IMR-90 (cell line): ENCODE measurements at regions not wholly inside any gene's neighbourhood (a gene's known extent, or its start where the extent isn't known, plus 50 kb on each side); places are given as distances from the start of the nearest gene placed in this dataset.

ENCODE experiments used
- ATAC-seq: fragments of 200-7000 bp; cut with Tn5 transposase; 2 replicates; pipeline ENCODE4 v1.9.1; 2020; ENCODE audit warnings: low read depth, mild to moderate bottlenecking, moderate library complexity
- BruUV-seq: library from RNA; stranded (reverse); fragments of 400-500 nt; replicated peaks from 2 replicates; lab custom pipeline; 2021; lab: Mats Ljungman, UMichigan
- CTCF ChIA-PET: fragments of 300-600 bp; formaldehyde crosslinking; extraction: SDS; loops from one replicate; lab custom pipeline; 2021; ENCODE audit warnings: antibody characterized with exemption; lab: Yijun Ruan, JAX
- POLR2A ChIA-PET: fragments of 300-600 bp; sonication (Branson Sonifier 250); formaldehyde crosslinking; loops from one replicate; lab custom pipeline; 2022; ENCODE audit warnings: antibody characterized with exemption; ENCODE audit not compliant: unreplicated experiment; lab: Charles Lee
- DNase-seq: peaks from one replicate; pipeline ENCODE4 v3.0.0; 2013
- H2AFZ ChIP-seq: replicated peaks from 2 replicates; pipeline ENCODE3; 2013; ENCODE audit warnings: low read length, mild to moderate bottlenecking; ENCODE audit not compliant: poor library complexity
- H2AK5ac ChIP-seq: 2 replicates; pipeline ENCODE4 v1.6.1; 2013; ENCODE audit warnings: low read depth, low read length, inconsistent platforms
- H2AK9ac ChIP-seq: replicated peaks from 2 replicates; pipeline ENCODE3; 2013; ENCODE audit warnings: mild to moderate bottlenecking, low read depth, low read length, moderate library complexity; ENCODE audit not compliant: poor library complexity
- H2BK120ac ChIP-seq: 2 replicates; pipeline ENCODE4 v1.6.1; 2013; ENCODE audit warnings: low read depth, low read length, inconsistent platforms
- H2BK15ac ChIP-seq: 3 replicates; pipeline ENCODE4 v1.6.1; 2013; ENCODE audit warnings: low read depth, low read length, inconsistent platforms
- H2BK20ac ChIP-seq: 2 replicates; pipeline ENCODE4 v1.6.1; 2013; ENCODE audit warnings: low read depth, mild to moderate bottlenecking, inconsistent platforms, low read length, moderate library complexity
- H2BK5ac ChIP-seq: 2 replicates; pipeline ENCODE4 v1.6.1; 2013; ENCODE audit warnings: mild to moderate bottlenecking, low read depth, low read length, inconsistent platforms; ENCODE audit not compliant: poor library complexity, severe bottlenecking
- H3K14ac ChIP-seq: replicated peaks from 2 replicates; pipeline ENCODE4 v1.6.1; 2013; ENCODE audit warnings: low read depth, low read length, inconsistent platforms
- H3K18ac ChIP-seq: 2 replicates; pipeline ENCODE4 v1.6.1; 2013; ENCODE audit warnings: low read depth, low read length, control low read depth
- H3K23ac ChIP-seq: 2 replicates; pipeline ENCODE4 v1.6.1; 2013; ENCODE audit warnings: low read depth, low read length, inconsistent platforms
- H3K27ac ChIP-seq: 2 replicates; pipeline ENCODE4 v1.5.1; 2013; ENCODE audit warnings: mild to moderate bottlenecking, control low read depth, low read length; ENCODE audit not compliant: insufficient read depth
- H3K27me3 ChIP-seq: 2 replicates; pipeline ENCODE4 v1.6.1; 2013; ENCODE audit warnings: low read length; ENCODE audit not compliant: control insufficient read depth, insufficient read depth
- H3K36me3 ChIP-seq: 2 replicates; pipeline ENCODE4 v1.6.1; 2013; ENCODE audit warnings: low read length, mixed read lengths; ENCODE audit not compliant: control insufficient read depth, insufficient read depth
- H3K4ac ChIP-seq: 2 replicates; pipeline ENCODE4 v1.6.1; 2013; ENCODE audit warnings: low read depth, low read length, inconsistent platforms
- H3K4me1 ChIP-seq: 2 replicates; pipeline ENCODE4 v1.6.1; 2013; ENCODE audit warnings: low read length, mixed read lengths; ENCODE audit not compliant: control insufficient read depth, insufficient read depth
- H3K4me2 ChIP-seq: 2 replicates; pipeline ENCODE4 v1.6.1; 2013; ENCODE audit warnings: low read depth, mild to moderate bottlenecking, control low read depth, low read length, moderate library complexity
- H3K4me3 ChIP-seq: 2 replicates; pipeline ENCODE4 v1.5.1; 2013; ENCODE audit warnings: low read depth, mild to moderate bottlenecking, control low read depth, low read length, moderate library complexity; ENCODE audit not compliant: insufficient read depth
- H3K56ac ChIP-seq: 2 replicates; pipeline ENCODE4 v1.6.1; 2013; ENCODE audit warnings: low read length, inconsistent platforms; ENCODE audit not compliant: insufficient read depth; ENCODE audit errors: extremely low read depth
- H3K79me1 ChIP-seq, 2 experiments: 2 replicates each; pipeline ENCODE4 v1.6.1; 2013; ENCODE audit warnings: low read length in 2 of 2, inconsistent platforms in 1 of 2, low read depth in 1 of 2
- H3K9ac ChIP-seq: 2 replicates; pipeline ENCODE4 v1.6.1; 2013; ENCODE audit warnings: low read depth, low read length, control low read depth
- H3K9me1 ChIP-seq: 2 replicates; pipeline ENCODE4 v1.6.1; 2013; ENCODE audit warnings: low read length, inconsistent platforms; ENCODE audit not compliant: insufficient read depth
- H3K9me3 ChIP-seq: 2 replicates; pipeline ENCODE4 v1.6.1; 2013; ENCODE audit warnings: low read length; ENCODE audit not compliant: control insufficient read depth, insufficient read depth
- H4K20me1 ChIP-seq: 2 replicates; pipeline ENCODE4 v1.6.1; 2013; ENCODE audit warnings: low read length, inconsistent platforms; ENCODE audit not compliant: insufficient read depth
- H4K5ac ChIP-seq: 2 replicates; pipeline ENCODE4 v1.6.1; 2013; ENCODE audit warnings: mild to moderate bottlenecking, low read depth, low read length, control low read depth
- H4K8ac ChIP-seq, 2 experiments: 2 replicates each; pipeline ENCODE4 v1.6.1; 2013; ENCODE audit warnings: low read depth in 2 of 2, low read length in 2 of 2, control low read depth in 1 of 2, inconsistent platforms in 1 of 2
- H4K91ac ChIP-seq: 2 replicates; pipeline ENCODE4 v1.6.1; 2013; ENCODE audit warnings: low read depth, low read length, inconsistent platforms; ENCODE audit not compliant: insufficient read depth
- BHLHE40 ChIP-seq: fragments of 150-350 bp; IDR thresholded peaks from 2 replicates; pipeline ENCODE4 v1.6.1; 2016; ENCODE audit warnings: mild to moderate bottlenecking, low read depth, low read length
- CEBPB ChIP-seq: IDR thresholded peaks from 2 replicates; pipeline ENCODE4 v1.6.1; 2012; ENCODE audit warnings: low read depth, low read length, improper control_type of control experiment
- CHD1 ChIP-seq: IDR thresholded peaks from 2 replicates; pipeline ENCODE4 v1.6.1; 2012; ENCODE audit warnings: low read depth, low read length, improper control_type of control experiment
- FOS ChIP-seq: fragments of 150-350 bp; IDR thresholded peaks from 2 replicates; pipeline ENCODE4 v1.6.1; 2016; ENCODE audit warnings: low read depth, low read length
- MXI1 ChIP-seq: IDR thresholded peaks from 2 replicates; pipeline ENCODE4 v1.6.1; 2012; ENCODE audit warnings: low read depth, mild to moderate bottlenecking, low read length, moderate library complexity, borderline replicate concordance
- NFE2L2 ChIP-seq: fragments of 150-350 bp; IDR thresholded peaks from 2 replicates; pipeline ENCODE4 v1.6.1; 2016; ENCODE audit warnings: low read depth, mild to moderate bottlenecking, low read length
- POLR2A ChIP-seq: IDR thresholded peaks from 2 replicates; pipeline ENCODE4 v1.6.1; 2012; ENCODE audit warnings: mild to moderate bottlenecking, low read depth, low read length
- RFX5 ChIP-seq: IDR thresholded peaks from 2 replicates; pipeline ENCODE4 v1.8.0; 2012; ENCODE audit warnings: low read depth, mild to moderate bottlenecking, low read length, moderate library complexity
- SMC3 ChIP-seq: fragments of 150-350 bp; IDR thresholded peaks from 2 replicates; pipeline ENCODE4 v1.6.1; 2016; ENCODE audit warnings: low read depth, mild to moderate bottlenecking, antibody characterized with exemption, low read length, moderate library complexity
- WGBS, 2 experiments: methylation state at CpG; one replicate each; pipeline versions ENCODE4 v1.1.5 to v1.1.7; 2013; ENCODE audit warnings: missing lambda C conversion rate in 2 of 2; ENCODE audit not compliant: insufficient read length in 1 of 2; ENCODE audit errors: extremely low coverage in 2 of 2; 5-methylcytosine and 5-hydroxymethylcytosine counted together
- dilution Hi-C: fragments of 300-500 bp; cut with HindIII; formaldehyde crosslinking; loops from one replicate; pipeline ENCODE4 v1.14.3; 2018; ENCODE audit warnings: low sequenced_read_pairs; ENCODE audit not compliant: unreplicated experiment
- in situ Hi-C: fragments of 300-500 bp; cut with MboI; formaldehyde crosslinking; loops from 3 replicates; pipeline ENCODE4 v1.14.3; 2019; ENCODE audit warnings: low sequenced_read_pairs, inconsistent platforms, mixed read lengths
- intact Hi-C: fragments of 100-400 bp; cut with micrococcal nuclease; formaldehyde crosslinking; loops from 2 replicates; pipeline ENCODE4 v1.10.0; 2022
- TF ChIP-seq, protein P1 (sequence below): fragments of 150-350 bp; IDR thresholded peaks from 2 replicates; pipeline ENCODE4 v1.6.1; 2016; ENCODE audit warnings: low read depth, mild to moderate bottlenecking, low read length, moderate library complexity, borderline replicate concordance
- TF ChIP-seq, protein P2 (sequence below): fragments of 150-350 bp; IDR thresholded peaks from 2 replicates; pipeline ENCODE4 v1.6.1; 2017; ENCODE audit warnings: mild to moderate bottlenecking, antibody characterized with exemption, low read length, low read depth

DNA sequence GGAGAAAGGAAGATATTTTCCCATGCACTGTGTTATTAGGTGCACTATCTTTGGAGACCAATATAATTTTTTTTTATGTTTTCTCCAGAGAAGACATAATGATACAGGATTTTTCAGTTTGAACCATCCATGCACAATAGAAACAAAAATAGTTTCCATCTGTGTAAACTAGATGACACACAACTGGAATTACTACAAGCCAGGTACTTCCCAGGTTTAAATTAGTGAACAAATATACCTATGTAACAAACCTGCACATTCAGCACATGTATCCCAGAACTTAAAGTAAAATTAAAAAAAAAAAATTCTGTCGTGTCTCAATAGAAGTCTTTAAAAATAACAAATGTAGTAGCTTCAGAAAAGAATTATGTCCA, 1616.8 kb upstream of the ACVR2A start:
- POLR2A ChIA-PET = no interaction called here
- no CpG with 5 or more reads among the region's 1 CpG for WGBS, 2 experiments

More for the DNA sequence above, 1616.8 kb upstream of the ACVR2A start:
- no peak for ATAC-seq
- H3K9ac ChIP-seq = no peak overlapping the region
- no peak overlapping the region for H3K4me2 ChIP-seq
- H2BK15ac ChIP-seq = no peak overlapping the region
- H3K4me3 ChIP-seq = no peak overlapping the region
- TF ChIP-seq MXI1 (no peak), CEBPB (no peak), FOS (no peak), NFE2L2 (no peak), CHD1 (no peak), RFX5 (no peak), BHLHE40 (no peak), SMC3 (no peak), POLR2A (no peak)
- TF ChIP-seq, protein P1, sequence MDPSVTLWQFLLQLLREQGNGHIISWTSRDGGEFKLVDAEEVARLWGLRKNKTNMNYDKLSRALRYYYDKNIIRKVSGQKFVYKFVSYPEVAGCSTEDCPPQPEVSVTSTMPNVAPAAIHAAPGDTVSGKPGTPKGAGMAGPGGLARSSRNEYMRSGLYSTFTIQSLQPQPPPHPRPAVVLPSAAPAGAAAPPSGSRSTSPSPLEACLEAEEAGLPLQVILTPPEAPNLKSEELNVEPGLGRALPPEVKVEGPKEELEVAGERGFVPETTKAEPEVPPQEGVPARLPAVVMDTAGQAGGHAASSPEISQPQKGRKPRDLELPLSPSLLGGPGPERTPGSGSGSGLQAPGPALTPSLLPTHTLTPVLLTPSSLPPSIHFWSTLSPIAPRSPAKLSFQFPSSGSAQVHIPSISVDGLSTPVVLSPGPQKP = no peak
- TF ChIP-seq, protein P2, sequence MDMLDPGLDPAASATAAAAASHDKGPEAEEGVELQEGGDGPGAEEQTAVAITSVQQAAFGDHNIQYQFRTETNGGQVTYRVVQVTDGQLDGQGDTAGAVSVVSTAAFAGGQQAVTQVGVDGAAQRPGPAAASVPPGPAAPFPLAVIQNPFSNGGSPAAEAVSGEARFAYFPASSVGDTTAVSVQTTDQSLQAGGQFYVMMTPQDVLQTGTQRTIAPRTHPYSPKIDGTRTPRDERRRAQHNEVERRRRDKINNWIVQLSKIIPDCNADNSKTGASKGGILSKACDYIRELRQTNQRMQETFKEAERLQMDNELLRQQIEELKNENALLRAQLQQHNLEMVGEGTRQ = no peak
- H2BK20ac ChIP-seq = no peak overlapping the region
- no peak overlapping the region for H3K56ac ChIP-seq
- H2BK5ac ChIP-seq = no peak overlapping the region
- H4K20me1 ChIP-seq = no peaks in the 10 kb centered on the region
- H3K27me3 ChIP-seq = no peaks in the 10 kb centered on the region
- H3K23ac ChIP-seq = no peak overlapping the region
- H4K91ac ChIP-seq = no peak overlapping the region
- intact Hi-C loops (no loop called here), dilution Hi-C loops (no loop called here), in situ Hi-C loops (no loop called here)
- H3K27ac ChIP-seq = no peak overlapping the region
- no peaks in the 10 kb centered on the region for H3K79me1 ChIP-seq
- no peak overlapping the region for H4K8ac ChIP-seq
- no peak overlapping the region for H3K18ac ChIP-seq
- 0 out of 2 replicates have a peak, but pooled peaks cover 2% of the 10 kb centered on the region for H3K4me1 ChIP-seq
- no peak for DNase-seq
- no peak overlapping the region for H2AFZ ChIP-seq
- no peak overlapping the region for H2AK5ac ChIP-seq
- no peak overlapping the region for H3K4ac ChIP-seq
- H2AK9ac ChIP-seq = no peak overlapping the region
- H3K36me3 ChIP-seq = no peaks in the 10 kb centered on the region
- H2BK120ac ChIP-seq = no peak overlapping the region
- no peak overlapping the region for H3K14ac ChIP-seq
- H3K9me3 ChIP-seq = no peaks in the 10 kb centered on the region
- no peak overlapping the region for H4K5ac ChIP-seq
- no TSS peak for BruUV-seq
- CTCF ChIA-PET = interaction anchor here (0.7 kb wide), 1 partner anchor 16 kb away, joined by 3 read pairs; no protein-coding TSS in a partner anchor
- H3K9me1 ChIP-seq = no peaks in the 10 kb centered on the region
